GM13977 (cell line): ENCODE measurements at regions not wholly inside any gene's neighbourhood (a gene's known extent, or its start where the extent isn't known, plus 50 kb on each side); places are given as distances from the start of the nearest gene placed in this dataset.

Experiments
- DNase-seq: peaks from one replicate; pipeline ENCODE4 v3.0.0; 2012; ENCODE audit warnings: low spot score
- in situ Hi-C: fragments of 300-500 bp; cut with MboI; formaldehyde crosslinking; loops from one replicate; pipeline ENCODE4 v1.12.0; 2022; ENCODE audit warnings: low sequenced_read_pairs, low pct_unique_long_range_greater_than_20kb, mixed read lengths, inconsistent platforms; ENCODE audit not compliant: unreplicated experiment
- TF ChIP-seq, protein P1 (sequence below): IDR thresholded peaks from 2 replicates; pipeline ENCODE4 v1.5.1; 2012; ENCODE audit warnings: mild to moderate bottlenecking, control low read depth; ENCODE audit not compliant: insufficient read depth; ENCODE audit errors: extremely low read depth, missing control alignments

DNA sequence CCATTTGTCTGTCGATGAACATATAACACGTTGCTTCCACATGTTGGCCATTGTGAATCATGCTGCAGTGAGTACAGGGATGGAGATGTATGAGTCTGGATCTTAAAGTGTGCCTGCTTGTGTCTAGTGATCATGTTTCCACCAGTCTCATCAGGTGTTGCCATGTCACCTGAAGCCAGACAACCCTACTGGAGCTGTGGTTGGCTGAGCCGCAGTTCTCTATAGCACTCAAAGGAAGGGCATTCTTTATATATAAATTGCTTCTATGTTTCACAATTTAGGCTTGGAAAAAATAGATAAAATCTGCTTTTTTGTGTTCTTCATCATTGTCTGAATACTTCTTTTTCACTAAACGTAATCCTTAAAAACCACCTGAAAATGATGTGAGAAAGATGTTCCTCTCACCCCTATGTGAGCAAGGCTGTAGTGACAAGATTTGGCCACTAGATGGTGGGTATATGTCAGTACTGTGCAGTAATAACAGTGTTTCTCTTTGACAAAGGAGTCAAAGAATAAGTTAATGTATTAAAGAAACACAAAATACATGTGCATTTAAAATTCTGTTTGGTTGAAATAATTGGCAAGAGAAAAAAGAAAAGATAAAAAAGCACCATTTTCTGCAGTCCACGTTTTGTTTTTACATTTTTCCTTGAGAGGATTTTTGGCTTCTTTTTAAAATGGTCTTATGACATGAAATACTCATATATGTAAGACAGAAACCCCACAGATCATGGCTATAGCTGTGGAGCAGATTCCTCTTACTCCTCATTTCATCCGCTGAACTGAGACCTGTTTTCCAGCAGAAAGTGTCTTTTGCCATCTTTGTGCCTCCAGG, 394.5 kb upstream of the DPPA4 start:
- peak; percentile 24 for DNase-seq
- TF ChIP-seq, protein P1, sequence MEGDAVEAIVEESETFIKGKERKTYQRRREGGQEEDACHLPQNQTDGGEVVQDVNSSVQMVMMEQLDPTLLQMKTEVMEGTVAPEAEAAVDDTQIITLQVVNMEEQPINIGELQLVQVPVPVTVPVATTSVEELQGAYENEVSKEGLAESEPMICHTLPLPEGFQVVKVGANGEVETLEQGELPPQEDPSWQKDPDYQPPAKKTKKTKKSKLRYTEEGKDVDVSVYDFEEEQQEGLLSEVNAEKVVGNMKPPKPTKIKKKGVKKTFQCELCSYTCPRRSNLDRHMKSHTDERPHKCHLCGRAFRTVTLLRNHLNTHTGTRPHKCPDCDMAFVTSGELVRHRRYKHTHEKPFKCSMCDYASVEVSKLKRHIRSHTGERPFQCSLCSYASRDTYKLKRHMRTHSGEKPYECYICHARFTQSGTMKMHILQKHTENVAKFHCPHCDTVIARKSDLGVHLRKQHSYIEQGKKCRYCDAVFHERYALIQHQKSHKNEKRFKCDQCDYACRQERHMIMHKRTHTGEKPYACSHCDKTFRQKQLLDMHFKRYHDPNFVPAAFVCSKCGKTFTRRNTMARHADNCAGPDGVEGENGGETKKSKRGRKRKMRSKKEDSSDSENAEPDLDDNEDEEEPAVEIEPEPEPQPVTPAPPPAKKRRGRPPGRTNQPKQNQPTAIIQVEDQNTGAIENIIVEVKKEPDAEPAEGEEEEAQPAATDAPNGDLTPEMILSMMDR = peak; percentile 77

DNA sequence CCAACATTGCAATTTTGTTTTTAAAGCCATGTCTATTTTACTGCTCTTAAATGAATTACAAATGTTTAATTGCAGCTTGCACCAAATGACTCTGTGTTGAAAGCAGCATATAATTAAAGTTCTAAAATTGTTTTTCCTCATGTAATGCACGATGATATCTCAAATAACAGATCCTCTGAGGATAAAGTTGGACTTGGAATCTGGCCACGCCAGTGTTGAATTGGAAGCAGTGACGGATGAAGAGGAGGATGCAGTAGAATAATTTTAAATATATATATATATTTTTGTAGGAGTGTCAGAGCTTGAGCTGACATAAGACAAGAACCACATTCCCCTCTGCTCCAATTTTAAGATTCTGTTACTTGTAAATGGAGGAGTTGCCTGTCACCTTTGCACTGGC, 406.6 kb upstream of the DPPA4 start:
- TF ChIP-seq, protein P1 = no peak
- DNase-seq = no peak
- in situ Hi-C loops = no loop called here

More for the DNA sequence above, 394.5 kb upstream of the DPPA4 start:
- in situ Hi-C loops = no loop called here

DNA sequence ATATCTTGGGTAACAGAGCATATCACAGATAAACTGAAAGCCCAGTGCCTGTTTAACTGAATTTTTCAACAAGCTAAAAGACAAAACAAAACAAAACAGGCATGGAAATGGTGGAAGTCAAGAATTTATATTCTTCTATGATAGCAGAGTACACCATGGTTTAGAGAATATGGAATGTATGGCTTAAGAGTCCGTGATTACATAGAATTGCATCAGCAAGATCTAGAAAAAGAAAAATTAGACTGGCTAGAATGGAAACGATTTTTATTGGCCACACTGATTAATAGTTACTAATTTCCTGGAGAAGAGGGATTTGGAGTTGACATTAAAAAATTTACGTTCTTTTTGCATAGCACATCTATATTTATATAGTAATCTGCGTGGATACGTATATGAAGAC, 435.2 kb upstream of the DPPA4 start:
- TF ChIP-seq, protein P1 = no peak
- no peak for DNase-seq
- in situ Hi-C loops = no loop called here

DNA sequence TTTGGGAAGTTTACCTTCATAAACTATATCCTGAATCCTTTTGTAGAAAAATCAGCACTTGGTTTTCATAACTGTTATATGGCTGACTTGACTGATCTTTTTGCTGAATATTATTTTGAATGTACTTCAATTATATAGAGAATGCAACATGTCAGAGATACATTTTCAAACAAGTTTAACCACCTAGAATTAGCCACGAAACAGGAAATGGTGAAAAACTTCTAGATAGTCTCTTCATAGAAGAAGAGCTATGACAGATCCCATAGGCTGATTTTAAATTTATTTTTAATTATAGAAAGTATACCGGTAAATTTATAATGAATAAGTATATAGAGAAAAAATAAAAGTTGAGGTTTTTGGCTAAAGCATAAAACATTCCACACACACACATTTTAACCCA, 436.8 kb upstream of the DPPA4 start:
- no peak for DNase-seq
- in situ Hi-C loops = no loop called here
- TF ChIP-seq, protein P1 = no peak

DNA sequence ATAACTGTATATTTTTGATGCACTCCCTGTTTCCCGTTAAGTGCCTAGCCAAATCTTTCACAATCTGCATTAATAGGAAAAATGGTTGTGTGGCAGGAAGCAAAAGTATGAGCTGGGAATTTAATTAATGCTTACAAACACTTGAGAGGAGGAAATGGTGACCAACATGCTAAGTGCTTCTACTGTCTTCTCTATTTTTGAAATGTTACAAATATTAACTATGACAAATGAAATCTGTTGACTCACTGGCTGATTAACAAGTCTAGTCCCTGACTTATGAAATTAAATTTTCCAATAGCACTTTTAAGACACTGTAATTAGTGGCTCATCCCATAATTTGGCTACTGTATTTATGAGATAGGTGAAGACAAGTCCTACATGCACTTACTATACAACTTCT, 446.9 kb upstream of the DPPA4 start:
- no peak for DNase-seq
- in situ Hi-C loops = no loop called here
- TF ChIP-seq, protein P1 = no peak

DNA sequence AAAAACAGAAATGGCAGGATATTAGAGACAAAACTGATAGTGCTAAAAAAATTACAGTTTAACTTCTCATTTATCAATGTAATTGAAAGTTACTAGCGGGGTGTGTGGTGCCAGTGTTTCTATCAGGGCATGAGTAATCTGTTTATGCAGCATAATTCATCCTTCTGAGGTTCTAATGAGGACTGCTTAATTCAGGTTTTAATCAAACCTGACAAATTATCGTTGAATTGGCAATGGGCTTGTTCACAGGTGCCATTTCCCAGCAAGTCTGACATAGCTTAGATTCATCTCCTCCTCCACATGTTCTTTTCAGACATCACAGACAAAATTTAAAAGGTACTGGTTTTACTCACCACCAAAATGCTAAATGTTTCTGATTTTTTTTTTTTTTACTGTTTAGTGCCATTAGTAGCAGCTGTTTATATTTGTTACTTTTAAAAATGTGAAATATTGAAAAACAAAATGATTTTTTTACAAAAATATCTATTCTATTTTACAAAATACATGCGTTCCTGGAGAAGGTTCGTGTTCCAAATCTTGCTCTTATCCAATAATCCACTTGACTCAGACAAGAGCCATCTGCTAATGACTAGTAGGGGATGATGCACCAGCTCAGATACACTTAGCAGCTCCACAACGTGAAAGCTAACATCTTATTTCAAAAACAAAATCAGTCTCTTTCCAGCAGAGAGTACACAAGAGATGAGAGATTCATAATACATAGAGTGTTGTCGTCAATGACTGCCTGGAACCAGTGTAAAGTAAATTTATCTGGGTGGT, 447.7 kb upstream of the DPPA4 start:
- TF ChIP-seq, protein P1 = no peak
- DNase-seq = no peak
- in situ Hi-C loops = no loop called here
